ENCODE measurements at regions not wholly inside any gene's neighbourhood (a gene's known extent, or its start where the extent isn't known, plus 50 kb on each side); places are given as distances from the start of the nearest gene placed in this dataset.
"Not testable (repeated sequence)": the region's sequence is repeated elsewhere in the genome, so short reads cannot be mapped to it uniquely, and the experiment has no call there.

GRCh38 chr10:45246522-45246921 is 68.9 kb downstream of the OR13A1 start:
- DNase-seq = no peak

GRCh38 chr10:45249978-45250693 is 65.3 kb downstream of the OR13A1 start:
- peak in 5 of 51 donors; percentile 5 to 68 (median 20) for DNase-seq

- not testable (repeated sequence) for DNase-seq
Measured at GRCh38 chr10:45250694-45251075, 64.7 kb downstream of the OR13A1 start.
